ENCODE measurements at regions not wholly inside any gene's neighbourhood (a gene's known extent, or its start where the extent isn't known, plus 50 kb on each side); places are given as distances from the start of the nearest gene placed in this dataset.

DNA sequence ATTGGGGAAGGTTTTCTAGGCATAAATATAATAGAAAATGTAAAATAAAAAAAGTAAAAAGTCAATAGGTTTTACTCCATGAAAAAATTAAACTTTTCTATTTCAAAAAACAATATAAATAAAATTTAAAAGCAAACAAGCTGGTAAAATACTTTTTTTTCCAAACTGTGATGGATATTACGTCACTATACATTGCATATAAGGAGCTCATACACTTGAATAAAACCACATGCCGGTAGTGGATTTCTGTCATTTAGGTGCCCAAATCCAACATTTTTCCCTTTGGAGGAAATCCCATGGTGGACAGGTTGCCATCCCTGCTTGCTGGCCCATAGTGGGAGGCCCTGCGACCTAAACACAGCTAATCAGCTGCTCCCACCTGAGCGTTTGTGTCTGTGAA, 289.4 kb upstream of the HNRNPA3 start:
- TF ChIP-seq, protein P1, sequence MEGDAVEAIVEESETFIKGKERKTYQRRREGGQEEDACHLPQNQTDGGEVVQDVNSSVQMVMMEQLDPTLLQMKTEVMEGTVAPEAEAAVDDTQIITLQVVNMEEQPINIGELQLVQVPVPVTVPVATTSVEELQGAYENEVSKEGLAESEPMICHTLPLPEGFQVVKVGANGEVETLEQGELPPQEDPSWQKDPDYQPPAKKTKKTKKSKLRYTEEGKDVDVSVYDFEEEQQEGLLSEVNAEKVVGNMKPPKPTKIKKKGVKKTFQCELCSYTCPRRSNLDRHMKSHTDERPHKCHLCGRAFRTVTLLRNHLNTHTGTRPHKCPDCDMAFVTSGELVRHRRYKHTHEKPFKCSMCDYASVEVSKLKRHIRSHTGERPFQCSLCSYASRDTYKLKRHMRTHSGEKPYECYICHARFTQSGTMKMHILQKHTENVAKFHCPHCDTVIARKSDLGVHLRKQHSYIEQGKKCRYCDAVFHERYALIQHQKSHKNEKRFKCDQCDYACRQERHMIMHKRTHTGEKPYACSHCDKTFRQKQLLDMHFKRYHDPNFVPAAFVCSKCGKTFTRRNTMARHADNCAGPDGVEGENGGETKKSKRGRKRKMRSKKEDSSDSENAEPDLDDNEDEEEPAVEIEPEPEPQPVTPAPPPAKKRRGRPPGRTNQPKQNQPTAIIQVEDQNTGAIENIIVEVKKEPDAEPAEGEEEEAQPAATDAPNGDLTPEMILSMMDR (IDR thresholded peaks at IDR 0.05) = no peak
- TF ChIP-seq ZNF232 (CRISPR knock-in tag; IDR thresholded peaks at IDR 0.05) (no peak), MXD4 (CRISPR knock-in tag; IDR thresholded peaks at IDR 0.05; ENCODE audit: borderline replicate concordance) (no peak), TP53 (CRISPR knock-in tag; IDR thresholded peaks at IDR 0.05) (no peak), ELF4 (CRISPR knock-in tag; IDR thresholded peaks at IDR 0.05; ENCODE audit: low read depth) (no peak), JUN (CRISPR knock-in tag; IDR thresholded peaks at IDR 0.05) (no peak), NFYB (CRISPR knock-in tag; conservative IDR thresholded peaks at IDR 0.05; ENCODE audit: low read depth) (no peak), ZNF423 (CRISPR knock-in tag; IDR thresholded peaks at IDR 0.05) (no peak)
- TF ChIP-seq, protein P2, sequence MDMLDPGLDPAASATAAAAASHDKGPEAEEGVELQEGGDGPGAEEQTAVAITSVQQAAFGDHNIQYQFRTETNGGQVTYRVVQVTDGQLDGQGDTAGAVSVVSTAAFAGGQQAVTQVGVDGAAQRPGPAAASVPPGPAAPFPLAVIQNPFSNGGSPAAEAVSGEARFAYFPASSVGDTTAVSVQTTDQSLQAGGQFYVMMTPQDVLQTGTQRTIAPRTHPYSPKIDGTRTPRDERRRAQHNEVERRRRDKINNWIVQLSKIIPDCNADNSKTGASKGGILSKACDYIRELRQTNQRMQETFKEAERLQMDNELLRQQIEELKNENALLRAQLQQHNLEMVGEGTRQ (CRISPR knock-in tag; IDR thresholded peaks at IDR 0.05) = no peak
- TF ChIP-seq, protein P3, sequence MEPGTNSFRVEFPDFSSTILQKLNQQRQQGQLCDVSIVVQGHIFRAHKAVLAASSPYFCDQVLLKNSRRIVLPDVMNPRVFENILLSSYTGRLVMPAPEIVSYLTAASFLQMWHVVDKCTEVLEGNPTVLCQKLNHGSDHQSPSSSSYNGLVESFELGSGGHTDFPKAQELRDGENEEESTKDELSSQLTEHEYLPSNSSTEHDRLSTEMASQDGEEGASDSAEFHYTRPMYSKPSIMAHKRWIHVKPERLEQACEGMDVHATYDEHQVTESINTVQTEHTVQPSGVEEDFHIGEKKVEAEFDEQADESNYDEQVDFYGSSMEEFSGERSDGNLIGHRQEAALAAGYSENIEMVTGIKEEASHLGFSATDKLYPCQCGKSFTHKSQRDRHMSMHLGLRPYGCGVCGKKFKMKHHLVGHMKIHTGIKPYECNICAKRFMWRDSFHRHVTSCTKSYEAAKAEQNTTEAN (CRISPR knock-in tag; IDR thresholded peaks at IDR 0.05) = no peak
- TF ChIP-seq, protein P4, sequence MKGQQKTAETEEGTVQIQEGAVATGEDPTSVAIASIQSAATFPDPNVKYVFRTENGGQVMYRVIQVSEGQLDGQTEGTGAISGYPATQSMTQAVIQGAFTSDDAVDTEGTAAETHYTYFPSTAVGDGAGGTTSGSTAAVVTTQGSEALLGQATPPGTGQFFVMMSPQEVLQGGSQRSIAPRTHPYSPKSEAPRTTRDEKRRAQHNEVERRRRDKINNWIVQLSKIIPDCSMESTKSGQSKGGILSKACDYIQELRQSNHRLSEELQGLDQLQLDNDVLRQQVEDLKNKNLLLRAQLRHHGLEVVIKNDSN (CRISPR knock-in tag; IDR thresholded peaks at IDR 0.05) = no peak
- TF ChIP-seq, protein P5, sequence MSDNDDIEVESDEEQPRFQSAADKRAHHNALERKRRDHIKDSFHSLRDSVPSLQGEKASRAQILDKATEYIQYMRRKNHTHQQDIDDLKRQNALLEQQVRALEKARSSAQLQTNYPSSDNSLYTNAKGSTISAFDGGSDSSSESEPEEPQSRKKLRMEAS (CRISPR knock-in tag; IDR thresholded peaks at IDR 0.05) = no peak
- TF ChIP-seq, protein P6, sequence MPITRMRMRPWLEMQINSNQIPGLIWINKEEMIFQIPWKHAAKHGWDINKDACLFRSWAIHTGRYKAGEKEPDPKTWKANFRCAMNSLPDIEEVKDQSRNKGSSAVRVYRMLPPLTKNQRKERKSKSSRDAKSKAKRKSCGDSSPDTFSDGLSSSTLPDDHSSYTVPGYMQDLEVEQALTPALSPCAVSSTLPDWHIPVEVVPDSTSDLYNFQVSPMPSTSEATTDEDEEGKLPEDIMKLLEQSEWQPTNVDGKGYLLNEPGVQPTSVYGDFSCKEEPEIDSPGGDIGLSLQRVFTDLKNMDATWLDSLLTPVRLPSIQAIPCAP (CRISPR knock-in tag; IDR thresholded peaks at IDR 0.05) = no peak
- TF ChIP-seq, protein P7, sequence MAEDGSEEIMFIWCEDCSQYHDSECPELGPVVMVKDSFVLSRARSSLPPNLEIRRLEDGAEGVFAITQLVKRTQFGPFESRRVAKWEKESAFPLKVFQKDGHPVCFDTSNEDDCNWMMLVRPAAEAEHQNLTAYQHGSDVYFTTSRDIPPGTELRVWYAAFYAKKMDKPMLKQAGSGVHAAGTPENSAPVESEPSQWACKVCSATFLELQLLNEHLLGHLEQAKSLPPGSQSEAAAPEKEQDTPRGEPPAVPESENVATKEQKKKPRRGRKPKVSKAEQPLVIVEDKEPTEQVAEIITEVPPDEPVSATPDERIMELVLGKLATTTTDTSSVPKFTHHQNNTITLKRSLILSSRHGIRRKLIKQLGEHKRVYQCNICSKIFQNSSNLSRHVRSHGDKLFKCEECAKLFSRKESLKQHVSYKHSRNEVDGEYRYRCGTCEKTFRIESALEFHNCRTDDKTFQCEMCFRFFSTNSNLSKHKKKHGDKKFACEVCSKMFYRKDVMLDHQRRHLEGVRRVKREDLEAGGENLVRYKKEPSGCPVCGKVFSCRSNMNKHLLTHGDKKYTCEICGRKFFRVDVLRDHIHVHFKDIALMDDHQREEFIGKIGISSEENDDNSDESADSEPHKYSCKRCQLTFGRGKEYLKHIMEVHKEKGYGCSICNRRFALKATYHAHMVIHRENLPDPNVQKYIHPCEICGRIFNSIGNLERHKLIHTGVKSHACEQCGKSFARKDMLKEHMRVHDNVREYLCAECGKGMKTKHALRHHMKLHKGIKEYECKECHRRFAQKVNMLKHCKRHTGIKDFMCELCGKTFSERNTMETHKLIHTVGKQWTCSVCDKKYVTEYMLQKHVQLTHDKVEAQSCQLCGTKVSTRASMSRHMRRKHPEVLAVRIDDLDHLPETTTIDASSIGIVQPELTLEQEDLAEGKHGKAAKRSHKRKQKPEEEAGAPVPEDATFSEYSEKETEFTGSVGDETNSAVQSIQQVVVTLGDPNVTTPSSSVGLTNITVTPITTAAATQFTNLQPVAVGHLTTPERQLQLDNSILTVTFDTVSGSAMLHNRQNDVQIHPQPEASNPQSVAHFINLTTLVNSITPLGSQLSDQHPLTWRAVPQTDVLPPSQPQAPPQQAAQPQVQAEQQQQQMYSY (CRISPR knock-in tag; IDR thresholded peaks at IDR 0.05) = no peak

Data from WTC11 (cell line).